HG03039 (cell line): ENCODE measurements at regions not wholly inside any gene's neighbourhood (a gene's known extent, or its start where the extent isn't known, plus 50 kb on each side); places are given as distances from the start of the nearest gene placed in this dataset.

Experiments used
- ATAC-seq: cut with Tn5 transposase; IDR thresholded peaks from one replicate; pipeline ENCODE4 v1.9.1; 2021; ENCODE audit warnings: mild to moderate bottlenecking, moderate library complexity; ENCODE audit not compliant: unreplicated experiment

DNA sequence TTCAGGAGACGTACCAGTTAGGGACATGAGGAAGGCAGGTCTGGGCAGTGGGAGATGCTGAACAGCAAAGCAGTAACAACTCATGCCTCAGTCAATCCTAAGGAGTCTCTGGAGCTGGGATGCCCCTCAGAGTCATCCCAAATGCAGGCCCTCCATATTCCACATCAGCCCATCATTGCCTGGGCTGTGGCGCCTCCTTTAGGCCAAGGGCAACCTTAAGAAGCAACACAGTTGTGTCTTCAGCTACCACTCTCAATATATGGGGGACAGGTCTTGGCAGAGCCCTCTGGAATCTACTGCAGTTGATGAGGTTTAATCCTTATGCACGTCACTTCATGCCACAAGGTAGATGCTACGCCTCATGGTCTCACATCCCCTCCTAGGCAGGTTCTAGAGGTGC is 682.0 kb upstream of the RAB6C start:
- no peak for ATAC-seq

GRCh38 chr2:129299338-129299737 is 680.1 kb upstream of the RAB6C start:
- ATAC-seq = no peak

DNA sequence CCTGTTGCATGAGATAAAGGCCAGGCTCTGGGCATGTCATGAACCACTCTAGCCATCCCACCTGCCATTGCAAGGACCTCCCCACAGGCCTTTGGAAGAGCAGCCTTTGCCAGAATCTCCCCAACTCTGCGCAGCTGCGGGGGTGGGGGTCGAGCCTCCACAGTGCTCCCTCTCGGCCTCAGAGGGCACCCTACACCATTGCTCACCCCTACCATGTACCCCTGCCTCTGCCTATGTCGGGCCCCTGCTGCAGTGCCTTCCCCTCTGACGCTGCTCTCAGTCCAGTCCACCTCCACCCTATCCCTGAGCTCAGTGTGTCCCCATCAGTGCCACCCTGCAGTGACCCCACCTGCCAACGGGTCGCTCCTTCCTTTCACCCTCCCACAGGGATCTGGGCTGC is 679.7 kb upstream of the RAB6C start:
- ATAC-seq = no peak

- ATAC-seq = no peak
Measured at GRCh38 chr2:129300456-129300855, 679.0 kb upstream of the RAB6C start.

- ATAC-seq = no peak
Measured at GRCh38 chr2:129301431-129301913, 678.0 kb upstream of the RAB6C start.

GRCh38 chr2:129302106-129302505 is 677.4 kb upstream of the RAB6C start:
- ATAC-seq = no peak

DNA sequence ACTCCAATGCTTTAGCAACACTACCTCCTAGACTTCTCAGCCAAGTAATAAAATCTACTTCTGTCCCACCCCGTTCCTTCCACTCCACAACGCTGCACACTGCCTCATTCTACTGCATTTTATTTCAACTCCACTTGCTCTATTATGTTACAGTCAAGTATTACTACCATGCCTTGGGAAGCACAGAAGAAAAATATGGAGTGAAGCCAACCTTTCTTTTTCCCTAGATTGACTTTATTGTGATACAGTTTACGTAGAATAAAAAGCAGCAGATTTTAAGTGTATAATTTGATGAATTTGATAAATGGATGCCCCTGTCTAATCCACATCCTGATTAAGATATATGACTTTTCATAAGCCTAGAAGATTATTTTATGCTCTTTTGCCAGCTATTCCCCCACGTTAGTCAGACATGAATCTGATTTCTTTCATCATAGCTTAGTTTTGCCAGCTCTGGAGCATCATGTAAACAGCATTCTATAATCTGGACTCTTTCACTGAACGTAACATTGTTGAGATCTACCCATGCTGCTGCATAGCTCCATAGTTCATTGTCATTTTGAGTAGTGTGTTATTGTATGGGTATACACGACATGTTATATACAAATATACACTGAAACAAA is 676.8 kb upstream of the RAB6C start:
- ATAC-seq = no peak

DNA sequence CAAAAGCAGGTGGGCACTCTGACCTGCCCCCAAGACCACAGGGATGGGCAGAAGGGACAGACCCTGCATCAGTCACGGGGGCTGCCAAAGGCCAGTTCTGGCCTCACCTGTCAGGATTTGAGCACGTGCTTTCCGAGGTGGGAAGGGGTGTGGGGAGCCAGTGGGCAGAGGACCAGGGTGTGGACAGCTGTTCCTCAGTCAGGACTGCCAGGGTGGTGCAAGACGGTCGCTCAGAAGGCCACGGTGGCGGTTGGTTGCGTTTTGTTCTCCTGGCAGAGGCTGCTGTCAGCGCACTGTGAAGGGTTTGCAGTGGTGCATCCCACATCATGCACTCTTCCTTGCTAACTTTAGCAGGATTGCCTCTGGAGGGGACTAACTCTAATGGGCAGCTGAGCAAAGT is 665.3 kb upstream of the RAB6C start:
- ATAC-seq = no peak

GRCh38 chr2:129318581-129319421 is 660.7 kb upstream of the RAB6C start:
- no peak for ATAC-seq

DNA sequence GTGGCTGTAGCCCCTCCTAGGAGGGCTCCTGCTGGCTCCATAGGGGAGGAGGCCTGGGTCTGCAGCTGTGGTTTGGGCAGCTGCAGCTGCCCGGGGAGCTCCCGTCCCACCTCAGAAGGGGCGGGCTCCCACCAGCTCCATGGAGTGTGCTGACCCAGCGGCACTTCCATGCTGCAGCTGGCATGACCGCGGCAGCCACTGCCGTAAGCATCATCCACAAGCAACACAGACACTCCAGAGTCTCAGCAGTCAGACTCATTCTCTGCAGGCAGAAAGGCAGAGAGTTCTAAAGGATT is 660.1 kb upstream of the RAB6C start:
- no peak for ATAC-seq

GRCh38 chr2:129320288-129320687 is 659.2 kb upstream of the RAB6C start:
- no peak for ATAC-seq

GRCh38 chr2:129324349-129324748 is 655.1 kb upstream of the RAB6C start:
- no peak for ATAC-seq

DNA sequence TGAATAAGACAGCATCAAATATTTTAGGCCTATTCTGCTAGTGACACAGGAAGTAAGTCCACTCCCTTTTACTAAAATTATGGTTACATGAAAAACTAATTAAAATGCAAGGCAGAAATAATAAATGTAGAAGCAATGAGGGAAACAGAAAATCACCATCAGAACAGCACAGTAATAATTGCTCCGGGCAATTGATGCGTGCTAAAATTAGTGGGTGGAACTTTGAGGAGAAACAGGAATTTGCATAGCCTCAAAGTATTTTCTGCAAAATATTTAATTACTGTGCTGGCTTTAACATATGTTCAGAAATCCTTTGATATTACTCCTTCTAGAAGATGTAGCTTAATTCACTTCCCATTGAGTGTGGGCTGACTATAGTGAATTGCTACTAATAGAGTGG is 654.3 kb upstream of the RAB6C start:
- no peak for ATAC-seq

DNA sequence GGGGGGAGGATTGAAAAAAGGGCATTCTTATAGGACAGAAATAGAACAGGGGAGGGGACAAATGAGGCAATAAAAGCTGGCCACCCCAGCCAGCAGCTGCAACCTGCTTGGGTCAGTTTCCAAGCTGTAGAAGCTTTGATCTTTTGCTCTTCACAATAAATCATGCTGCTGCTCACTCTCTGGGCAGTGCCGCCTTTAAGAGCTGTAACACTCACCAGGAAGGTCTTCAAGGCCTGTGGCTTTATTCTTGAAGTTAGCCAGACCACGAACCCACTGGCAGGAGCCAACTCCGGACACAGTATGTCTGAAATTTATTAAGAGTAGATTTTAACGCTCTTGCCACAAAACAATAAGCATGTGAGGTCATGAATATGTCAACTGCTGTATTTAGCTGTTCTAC is 649.9 kb upstream of the RAB6C start:
- no peak for ATAC-seq

DNA sequence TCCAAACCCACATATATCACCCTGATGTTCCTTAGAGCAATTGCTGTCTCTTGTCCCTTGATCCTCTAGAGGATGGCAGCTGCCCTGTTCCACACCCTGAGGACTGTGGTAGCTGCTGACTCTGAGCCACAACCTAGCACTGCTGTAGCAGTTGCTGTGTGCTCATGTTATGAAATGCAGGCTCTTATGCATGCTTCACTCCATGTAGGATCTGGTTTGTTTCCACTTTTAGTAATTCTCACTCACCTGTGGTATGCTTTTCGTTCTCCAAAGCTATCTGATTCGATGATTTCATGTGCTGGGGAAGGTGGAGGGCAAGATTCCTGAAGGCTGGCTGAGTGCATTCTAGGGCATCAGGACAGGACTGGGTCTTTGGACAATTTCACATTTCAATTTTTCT is 649.0 kb upstream of the RAB6C start:
- ATAC-seq = no peak

- no peak for ATAC-seq
Measured at GRCh38 chr2:129331638-129332037, 647.8 kb upstream of the RAB6C start.

GRCh38 chr2:129334128-129334527 is 645.3 kb upstream of the RAB6C start:
- no peak for ATAC-seq

GRCh38 chr2:129334696-129335410 is 644.6 kb upstream of the RAB6C start:
- no peak for ATAC-seq

DNA sequence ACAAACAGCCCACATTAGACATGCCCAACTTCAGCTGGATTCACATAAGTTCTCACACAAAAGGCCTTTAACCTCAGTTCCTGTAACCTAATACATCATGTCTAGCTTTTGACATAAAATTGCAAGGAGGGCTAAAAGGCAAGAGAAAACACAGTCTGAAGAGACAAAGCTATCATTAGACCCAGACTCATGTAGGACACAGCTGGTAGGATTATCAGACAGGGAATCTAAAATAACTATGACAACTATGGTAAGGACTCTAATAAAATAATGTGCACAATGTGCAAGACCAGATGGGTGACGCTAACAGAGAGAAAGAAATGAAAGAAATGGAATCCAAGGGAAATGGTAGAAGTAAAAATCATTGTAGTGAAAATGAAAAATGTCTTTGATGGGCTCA is 643.2 kb upstream of the RAB6C start:
- ATAC-seq = no peak

- ATAC-seq = no peak
Measured at GRCh38 chr2:129337076-129337475, 642.4 kb upstream of the RAB6C start.

DNA sequence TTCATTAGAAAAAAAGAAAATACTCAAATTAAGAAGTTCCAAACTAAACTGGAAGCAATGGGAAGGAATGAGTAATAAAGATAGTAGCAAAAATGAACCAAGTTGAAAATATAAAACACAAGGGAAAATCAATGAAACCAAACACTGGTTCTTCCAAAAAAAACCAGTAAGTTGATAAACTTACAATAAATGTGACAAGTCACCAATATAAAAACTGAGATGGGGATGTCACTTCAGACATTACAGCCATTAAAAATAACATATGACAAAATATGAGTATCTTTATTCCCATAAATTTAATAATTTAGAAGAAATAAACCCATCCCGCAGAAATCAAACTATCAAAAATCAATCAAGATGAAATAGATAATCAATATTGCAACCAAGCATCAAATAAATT is 633.9 kb upstream of the RAB6C start:
- ATAC-seq = no peak
